Right kidney (tissue), 1 donor: ENCODE measurements at regions not wholly inside any gene's neighbourhood (a gene's known extent, or its start where the extent isn't known, plus 50 kb on each side); places are given as distances from the start of the nearest gene placed in this dataset.
"Not testable (repeated sequence)": the region's sequence is repeated elsewhere in the genome, so short reads cannot be mapped to it uniquely, and the experiment has no call there.

Experiments
- DNase-seq: peaks from one replicate; pipeline ENCODE4 v3.0.0-alpha.2; 2016

DNA sequence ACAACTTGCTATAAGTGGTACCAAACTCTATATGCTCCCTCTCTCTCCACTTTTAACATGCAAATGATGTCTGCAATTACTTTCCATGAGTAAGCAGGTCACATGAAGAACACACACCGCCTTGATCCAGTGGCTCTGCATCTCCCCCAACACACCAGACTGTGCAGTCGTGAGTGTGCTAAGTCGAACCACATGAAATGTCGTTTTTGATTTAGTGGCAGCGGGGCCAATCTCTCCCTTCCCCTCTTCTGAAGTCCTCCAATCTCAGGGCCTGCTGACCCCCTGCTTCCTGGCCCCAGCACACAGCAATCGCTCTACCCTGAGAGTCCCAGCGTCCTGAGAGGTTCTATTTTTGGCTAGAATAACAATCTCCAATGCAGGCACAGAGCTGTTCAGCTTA is 312.5 kb downstream of the SHQ1 start:
- DNase-seq, result no peak

DNA sequence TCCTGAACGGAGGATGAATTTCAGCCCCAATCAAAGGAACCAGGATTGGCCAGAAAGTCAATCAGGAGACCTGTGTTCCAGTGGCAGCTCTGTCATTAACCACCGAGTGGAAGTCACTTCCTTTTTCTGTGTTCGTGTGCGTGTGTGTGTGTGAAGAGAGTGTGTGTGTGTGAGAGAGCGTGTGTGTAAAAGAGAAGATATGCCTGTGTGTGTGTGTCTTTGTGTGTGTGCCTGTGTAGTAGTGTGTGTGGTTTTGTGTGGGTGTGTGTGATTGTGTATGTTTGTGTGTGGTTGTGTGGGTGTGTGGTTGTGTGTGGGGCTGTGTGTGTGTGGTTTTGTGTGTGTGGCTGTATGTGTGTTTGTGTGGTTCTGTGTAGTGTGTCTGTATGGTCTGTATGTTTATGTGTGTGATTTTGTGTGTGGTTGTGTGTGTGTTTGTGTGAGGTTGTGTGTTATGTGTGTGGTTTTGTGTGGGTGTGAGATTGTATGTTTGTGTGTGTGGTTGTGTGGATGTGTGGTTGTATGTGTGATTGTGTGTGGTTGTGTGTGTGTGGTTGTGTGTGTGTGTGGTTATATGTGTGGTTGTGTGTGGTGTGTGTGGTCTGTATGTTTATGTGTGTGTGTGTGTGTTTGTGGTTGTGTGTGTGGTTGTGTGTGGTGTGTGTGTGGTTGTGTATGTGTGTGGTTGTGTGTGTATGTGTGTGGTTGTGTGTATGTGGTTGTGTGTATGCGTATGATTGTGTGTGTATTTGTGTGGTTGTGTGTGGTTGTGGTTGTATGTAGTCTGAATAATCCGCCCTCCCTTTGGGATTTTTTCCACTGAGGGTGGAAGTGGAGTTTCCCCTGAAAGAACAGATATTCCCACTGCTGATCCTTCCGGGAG is 314.4 kb downstream of the SHQ1 start:
- no peak for DNase-seq

DNA sequence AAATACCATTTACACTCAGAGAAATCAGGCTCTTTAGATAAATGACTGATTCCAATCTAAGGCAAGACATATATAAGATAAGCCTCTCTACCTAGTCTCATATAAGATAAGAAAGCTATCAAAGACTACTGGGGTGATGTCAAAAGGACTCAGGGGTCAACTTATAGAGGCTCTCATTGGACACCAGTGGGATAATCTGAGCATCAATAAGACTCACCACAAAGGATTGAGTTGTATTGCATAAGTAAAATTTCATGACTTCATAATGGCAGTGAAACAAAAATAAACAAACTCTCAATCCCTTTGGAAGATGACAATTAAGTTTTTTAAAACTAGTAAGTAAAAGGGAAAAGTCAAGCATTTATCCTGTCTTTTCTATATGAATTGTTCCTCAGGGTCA is 317.8 kb downstream of the SHQ1 start:
- DNase-seq, result no peak

GRCh38 chr3:72529081-72529480 is 319.2 kb downstream of the SHQ1 start:
- DNase-seq, result no peak

DNA sequence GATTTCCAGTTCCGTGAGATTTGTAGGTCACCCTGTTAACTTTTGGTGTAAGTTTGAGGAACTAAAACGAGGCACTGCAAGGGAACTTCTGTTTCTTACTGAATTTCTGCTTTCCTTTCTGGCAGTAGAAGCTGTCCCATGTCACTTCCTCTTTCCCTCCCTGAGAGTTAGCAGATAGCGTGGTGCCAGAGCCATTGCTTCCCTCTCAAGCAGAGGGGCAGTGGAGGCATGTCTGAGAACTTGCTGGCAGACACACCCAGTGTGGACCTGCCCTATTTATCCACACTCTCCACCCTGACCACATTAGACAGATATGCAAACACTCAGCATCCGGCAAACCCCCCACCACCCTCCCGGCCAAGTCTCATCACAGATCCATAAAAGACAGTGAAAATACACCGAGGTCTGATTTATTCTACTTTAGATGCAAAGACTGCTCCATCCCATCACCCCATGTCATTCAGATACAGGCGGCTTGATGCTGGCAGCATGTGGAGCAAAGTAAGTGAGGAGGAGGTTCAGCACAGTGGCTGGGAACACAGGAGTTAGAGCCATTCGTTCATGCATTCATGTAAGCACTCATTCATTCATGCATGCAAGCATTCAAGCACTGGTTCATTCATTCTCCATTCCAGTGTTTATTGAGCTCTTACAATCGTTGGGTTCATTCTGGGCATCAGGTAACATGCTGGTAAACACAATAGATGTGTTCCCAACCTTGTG is 324.7 kb downstream of the SHQ1 start:
- no peak for DNase-seq

- no peak for DNase-seq
Measured at GRCh38 chr3:72520690-72521308, 327.4 kb downstream of the SHQ1 start.

- DNase-seq, result no peak
Measured at GRCh38 chr3:72519946-72520604, 328.2 kb downstream of the SHQ1 start.

DNA sequence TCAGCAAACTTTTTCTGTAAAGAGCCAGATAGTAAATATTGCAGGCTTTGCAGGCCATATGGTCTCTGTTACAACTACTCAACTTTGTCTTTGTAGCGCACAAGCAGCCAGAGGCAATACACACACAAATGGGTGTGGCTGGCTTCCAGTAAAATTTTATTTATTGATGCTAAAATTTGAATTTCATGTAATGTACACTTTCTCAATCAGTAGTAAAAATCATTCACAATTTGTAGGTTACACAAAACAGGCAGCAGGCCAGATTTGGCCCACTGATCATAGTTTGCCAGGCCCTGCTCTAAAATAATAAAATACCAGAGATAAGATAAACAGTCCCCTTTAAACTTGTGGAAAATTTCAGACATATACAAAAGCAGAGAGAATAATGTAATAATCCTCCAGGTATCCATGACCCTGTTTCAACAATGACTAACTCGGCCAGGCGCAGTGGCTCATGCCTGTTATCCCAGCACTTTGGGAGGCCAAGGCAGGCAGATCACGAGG is 330.3 kb downstream of the SHQ1 start:
- no peak for DNase-seq

GRCh38 chr3:72517336-72517735 is 330.9 kb downstream of the SHQ1 start:
- no peak for DNase-seq

DNA sequence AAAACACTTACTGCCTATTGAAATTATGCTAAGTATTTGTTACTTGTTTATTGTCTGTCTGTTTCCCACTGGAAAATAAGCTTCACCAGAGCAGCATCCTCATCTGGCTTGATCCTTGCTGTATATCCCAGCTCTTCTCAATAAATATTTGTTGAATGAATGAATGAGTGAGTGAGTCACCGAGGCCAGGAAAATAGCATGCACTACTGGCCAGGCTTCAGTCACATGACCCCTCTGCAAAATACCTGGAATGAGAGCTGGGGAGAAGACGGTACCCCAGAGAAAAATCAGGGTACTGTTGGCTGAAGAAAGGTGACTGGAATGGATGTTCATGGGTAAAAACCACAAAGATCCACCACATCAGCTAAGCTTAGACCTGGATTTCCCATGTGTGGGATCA is 331.9 kb downstream of the SHQ1 start:
- no peak for DNase-seq

- no peak for DNase-seq
Measured at GRCh38 chr3:72515941-72516340, 332.3 kb downstream of the SHQ1 start.

DNA sequence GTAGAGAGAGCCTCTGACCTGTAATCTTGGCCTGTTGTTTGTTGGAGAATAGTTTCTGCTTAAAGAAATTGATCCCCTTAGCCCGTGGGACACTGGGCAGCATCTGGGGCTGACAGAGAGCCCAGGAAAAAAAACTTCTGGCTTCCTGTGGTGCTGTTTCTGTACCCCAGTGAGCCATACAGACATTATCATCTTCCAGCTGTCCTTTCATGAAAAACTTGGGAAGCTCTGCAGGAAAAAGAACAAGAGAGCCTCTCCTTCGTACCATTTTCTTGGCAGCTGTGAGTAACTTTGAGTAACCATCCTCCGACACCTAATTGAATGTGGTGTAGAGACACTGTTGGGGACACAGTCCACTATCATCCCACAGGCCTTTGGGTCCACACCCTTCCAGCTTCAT is 333.0 kb downstream of the SHQ1 start:
- DNase-seq, result no peak

DNA sequence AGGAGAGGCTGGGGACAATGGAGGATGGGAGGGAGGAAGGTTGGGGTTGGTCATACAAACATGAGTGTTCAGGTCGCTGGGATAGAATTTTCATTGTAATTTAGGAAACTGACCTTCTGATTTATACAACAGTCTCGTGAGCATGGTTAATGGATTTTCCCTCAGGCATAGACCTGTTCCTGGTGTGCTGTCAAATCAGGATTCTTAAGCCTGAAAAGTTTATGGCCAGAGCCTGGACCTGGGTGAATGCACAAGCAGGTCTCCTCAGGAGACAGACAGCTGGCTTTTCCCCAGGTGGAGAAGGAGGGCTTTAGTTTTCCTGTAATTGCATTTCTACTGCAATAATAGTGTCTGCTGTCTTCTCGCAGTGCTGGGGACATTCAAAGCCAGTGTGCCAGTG is 338.0 kb downstream of the SHQ1 start:
- no peak for DNase-seq

GRCh38 chr3:72505539-72506405 is 342.5 kb downstream of the SHQ1 start:
- DNase-seq, result no peak

GRCh38 chr3:72497501-72497900 is 350.7 kb downstream of the SHQ1 start:
- DNase-seq, result not testable (repeated sequence)

GRCh38 chr3:72496051-72496670 is 352.1 kb downstream of the SHQ1 start:
- no peak for DNase-seq

DNA sequence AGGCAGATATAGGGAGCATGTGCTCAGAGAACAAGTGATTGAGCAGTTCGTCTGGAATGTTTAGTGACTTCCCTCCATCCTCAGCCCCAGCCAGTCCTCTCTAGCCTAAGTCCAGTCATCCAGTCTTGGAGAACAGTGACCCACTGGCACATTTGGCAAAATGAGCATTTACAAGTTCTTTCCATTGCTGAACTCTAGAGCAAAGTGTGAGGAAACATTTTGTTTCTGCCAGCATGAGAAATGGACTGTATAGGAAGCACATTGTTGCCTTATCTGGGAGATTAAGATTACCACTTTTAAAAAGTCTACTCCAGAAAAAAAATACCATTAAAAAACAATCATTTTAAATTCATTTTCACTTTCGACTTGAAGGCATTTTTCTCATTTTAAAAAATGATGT is 353.6 kb downstream of the SHQ1 start:
- DNase-seq, result no peak

DNA sequence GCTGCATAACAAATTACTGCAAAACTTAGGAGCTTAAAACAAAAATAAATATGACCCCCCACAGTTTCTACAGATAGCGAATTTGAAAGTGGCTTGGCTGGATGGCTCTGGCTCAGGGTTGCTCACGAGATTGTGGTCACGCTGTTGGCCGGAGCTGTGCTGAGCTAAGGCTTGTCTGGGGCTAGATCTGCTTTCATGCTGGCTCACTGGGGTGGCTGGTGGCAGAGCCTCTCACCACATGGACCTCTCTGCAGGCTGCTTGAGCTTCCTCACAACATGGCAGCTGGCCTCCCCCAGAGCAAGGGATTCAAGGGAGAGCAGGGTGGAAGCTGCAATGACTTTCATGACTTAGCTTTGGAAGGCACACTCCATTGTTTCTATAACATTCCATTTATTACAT is 354.1 kb downstream of the SHQ1 start:
- DNase-seq, result no peak

- DNase-seq, result no peak
Measured at GRCh38 chr3:72492240-72492639, 356.0 kb downstream of the SHQ1 start.

- DNase-seq, result no peak
Measured at GRCh38 chr3:72490688-72491435, 357.4 kb downstream of the SHQ1 start.
